GM23338 (cell line): ENCODE measurements at regions not wholly inside any gene's neighbourhood (a gene's known extent, or its start where the extent isn't known, plus 50 kb on each side); places are given as distances from the start of the nearest gene placed in this dataset.

Experiments
- ATAC-seq: fragments of 200-7000 bp; cut with Tn5 transposase; 3 replicates; pipeline ENCODE4 v1.9.1; 2020
- DNase-seq: peaks from one replicate; pipeline ENCODE4 v3.0.0-alpha.2; 2015; ENCODE audit warnings: low spot score
- H2AFZ ChIP-seq: fragments of 200-600 bp; sonication (generic); 2 replicates; pipeline ENCODE4 v1.8.0; 2016; ENCODE audit warnings: antibody characterized with exemption, mild to moderate bottlenecking, moderate library complexity
- H3F3A ChIP-seq: fragments of 200-600 bp; sonication (generic); replicated peaks from 2 replicates; pipeline ENCODE4 v1.8.0; 2017; ENCODE audit warnings: antibody characterized with exemption, mixed run types, low read depth
- H3K27ac ChIP-seq: fragments of 200-600 bp; sonication (generic); 2 replicates; pipeline ENCODE4 v1.6.1; 2016; ENCODE audit warnings: low read depth
- H3K27me3 ChIP-seq: fragments of 200-600 bp; sonication (generic); 2 replicates; pipeline ENCODE4 v1.8.0; 2016; ENCODE audit warnings: mild to moderate bottlenecking, mixed run types, moderate library complexity; ENCODE audit not compliant: insufficient read depth
- H3K36me3 ChIP-seq: fragments of 200-600 bp; sonication (generic); 2 replicates; pipeline ENCODE4 v1.8.0; 2016; ENCODE audit warnings: mild to moderate bottlenecking; ENCODE audit not compliant: insufficient read depth
- H3K4me1 ChIP-seq: fragments of 200-600 bp; sonication (generic); 2 replicates; pipeline ENCODE4 v1.8.0; 2016; ENCODE audit warnings: mild to moderate bottlenecking, moderate library complexity; ENCODE audit not compliant: insufficient read depth
- H3K4me2 ChIP-seq: fragments of 200-600 bp; sonication (generic); 2 replicates; pipeline ENCODE4 v1.7.1; 2017; ENCODE audit warnings: mixed run types
- H3K4me3 ChIP-seq: fragments of 200-600 bp; sonication (generic); 2 replicates; pipeline ENCODE4 v1.6.1; 2016; ENCODE audit warnings: mixed run types
- H3K79me2 ChIP-seq: fragments of 200-600 bp; sonication (generic); replicated peaks from 2 replicates; pipeline ENCODE4 v1.8.0; 2017; ENCODE audit warnings: mild to moderate bottlenecking; ENCODE audit not compliant: insufficient read depth
- H3K9me2 ChIP-seq: fragments of 200-600 bp; sonication (generic); 2 replicates; pipeline ENCODE4 v1.8.0; 2017; ENCODE audit not compliant: insufficient read depth
- H4K20me1 ChIP-seq: fragments of 200-600 bp; sonication (generic); replicated peaks from 2 replicates; pipeline ENCODE4 v1.8.0; 2017; ENCODE audit warnings: mild to moderate bottlenecking; ENCODE audit not compliant: insufficient read depth
- H3K27ac Mint-ChIP-seq: 2 replicates; pipeline ENCODE4 v1.8.0; 2020; ENCODE audit warnings: inconsistent platforms, mild to moderate bottlenecking, moderate library complexity, mixed read lengths
- H3K27me3 Mint-ChIP-seq: 3 replicates; pipeline ENCODE4 v1.8.0; 2022; ENCODE audit warnings: low read depth, mild to moderate bottlenecking, moderate library complexity, mixed read lengths, inconsistent platforms; ENCODE audit not compliant: insufficient read depth, poor library complexity
- H3K36me3 Mint-ChIP-seq: 3 replicates; pipeline ENCODE4 v1.8.0; 2021; ENCODE audit warnings: low read depth, mild to moderate bottlenecking, inconsistent platforms, moderate library complexity, mixed read lengths
- H3K4me1 Mint-ChIP-seq: 3 replicates; pipeline ENCODE4 v1.8.0; 2020; ENCODE audit warnings: mild to moderate bottlenecking, inconsistent platforms, mixed read lengths
- H3K4me3 Mint-ChIP-seq: 3 replicates; pipeline ENCODE4 v1.8.0; 2021; ENCODE audit warnings: moderate library complexity, mild to moderate bottlenecking, inconsistent platforms, mixed read lengths
- H3K9me3 Mint-ChIP-seq: 3 replicates; pipeline ENCODE4 v1.8.0; 2020; ENCODE audit warnings: moderate library complexity, mild to moderate bottlenecking, inconsistent platforms, mixed read lengths
- CREB1 ChIP-seq: fragments of 250-450 bp; sonication (Bioruptor Pico); IDR thresholded peaks from 2 replicates; pipeline ENCODE4 v1.5.0; 2020; ENCODE audit warnings: low read depth, mild to moderate bottlenecking, moderate library complexity
- EZH2 ChIP-seq: fragments of 200-600 bp; sonication (generic); IDR thresholded peaks from one replicate; pipeline ENCODE4 v1.8.0; 2017; ENCODE audit warnings: antibody characterized with exemption, mild to moderate bottlenecking, low read depth; ENCODE audit not compliant: unreplicated experiment
- EZH2phosphoT487 ChIP-seq: fragments of 200-600 bp; sonication (generic); IDR thresholded peaks from one replicate; pipeline ENCODE4 v1.8.1; 2018; ENCODE audit warnings: antibody characterized with exemption; ENCODE audit not compliant: unreplicated experiment
- JUNB ChIP-seq: IDR thresholded peaks from one replicate; pipeline ENCODE4 v1.6.1; 2016; ENCODE audit warnings: antibody characterized with exemption; ENCODE audit not compliant: unreplicated experiment
- NANOG ChIP-seq: IDR thresholded peaks from 2 replicates; pipeline ENCODE4 v1.6.1; 2016; ENCODE audit warnings: antibody characterized with exemption, borderline replicate concordance
- POLR2AphosphoS5 ChIP-seq: IDR thresholded peaks from 2 replicates; pipeline ENCODE4 v1.6.1; 2016; ENCODE audit warnings: antibody characterized with exemption, low read depth
- ZNF331 ChIP-seq: fragments of 250-450 bp; sonication (Bioruptor Pico); IDR thresholded peaks from 2 replicates; pipeline ENCODE4 v1.5.0; 2020; ENCODE audit warnings: low read depth, mild to moderate bottlenecking, moderate library complexity
- TF ChIP-seq, protein P1 (sequence below): IDR thresholded peaks from 2 replicates; pipeline ENCODE4 v1.6.1; 2016; ENCODE audit warnings: antibody characterized with exemption
- TF ChIP-seq, protein P2 (sequence below): fragments of 250-450 bp; sonication (Bioruptor Pico); IDR thresholded peaks from 2 replicates; pipeline ENCODE4 v1.5.0; 2020; ENCODE audit warnings: mild to moderate bottlenecking, moderate library complexity
- TF ChIP-seq, protein P3 (sequence below): IDR thresholded peaks from one replicate; pipeline ENCODE4 v1.6.1; 2018; ENCODE audit warnings: antibody characterized with exemption; ENCODE audit not compliant: unreplicated experiment

DNA sequence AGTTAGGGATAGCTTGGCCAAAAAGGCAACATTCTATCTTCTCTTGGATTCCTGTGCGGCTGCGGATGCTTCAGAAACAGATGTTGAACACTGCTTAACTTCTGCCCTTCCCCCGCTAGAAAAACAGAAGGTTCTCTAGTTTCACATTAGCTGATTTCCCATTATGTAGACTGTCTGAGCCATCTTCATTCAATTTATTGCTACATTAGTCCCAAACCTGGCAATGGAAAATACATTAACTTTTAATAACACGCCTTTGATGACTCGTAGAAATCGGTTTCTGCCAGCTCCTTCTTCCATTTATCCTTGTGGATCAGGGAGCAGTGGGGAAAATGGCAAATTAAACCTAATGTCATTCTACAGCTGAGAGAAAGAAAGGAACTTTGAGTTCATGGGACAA is 119.9 kb downstream of the SLC16A9 start:
- Histone ChIP-seq H3K9me2 (peaks cover 6% of the 10 kb centered on the region; the same call in 1 of the 2 replicates), H3K4me1 (no peaks in the 10 kb centered on the region), H2AFZ (no peak overlapping the region), H3K27me3 (no peaks in the 10 kb centered on the region), H3K27ac (no peak overlapping the region), H3F3A (no peaks in the 10 kb centered on the region), H3K4me2 (no peak overlapping the region), H3K36me3 (no peaks in the 10 kb centered on the region), H3K4me3 (no peak overlapping the region), H4K20me1 (no peaks in the 10 kb centered on the region), H3K79me2 (no peaks in the 10 kb centered on the region)
- Mint-ChIP-seq H3K36me3 (no peaks in the 10 kb centered on the region), H3K27ac (no peak overlapping the region), H3K9me3 (peaks cover 3% of the 10 kb centered on the region; the same call in 2 of the 3 replicates), H3K27me3 (no peaks in the 10 kb centered on the region), H3K4me3 (no peak overlapping the region), H3K4me1 (no peaks in the 10 kb centered on the region)
- ATAC-seq (no peak), DNase-seq (no peak)
- TF ChIP-seq POLR2AphosphoS5 (no peak), EZH2 (no peak), NANOG (no peak), EZH2phosphoT487 (no peak), ZNF331 (no peak), CREB1 (CRISPR knock-in tag) (no peak), JUNB (no peak)
- TF ChIP-seq, protein P1, sequence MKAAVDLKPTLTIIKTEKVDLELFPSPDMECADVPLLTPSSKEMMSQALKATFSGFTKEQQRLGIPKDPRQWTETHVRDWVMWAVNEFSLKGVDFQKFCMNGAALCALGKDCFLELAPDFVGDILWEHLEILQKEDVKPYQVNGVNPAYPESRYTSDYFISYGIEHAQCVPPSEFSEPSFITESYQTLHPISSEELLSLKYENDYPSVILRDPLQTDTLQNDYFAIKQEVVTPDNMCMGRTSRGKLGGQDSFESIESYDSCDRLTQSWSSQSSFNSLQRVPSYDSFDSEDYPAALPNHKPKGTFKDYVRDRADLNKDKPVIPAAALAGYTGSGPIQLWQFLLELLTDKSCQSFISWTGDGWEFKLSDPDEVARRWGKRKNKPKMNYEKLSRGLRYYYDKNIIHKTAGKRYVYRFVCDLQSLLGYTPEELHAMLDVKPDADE, result no peak
- TF ChIP-seq, protein P2, sequence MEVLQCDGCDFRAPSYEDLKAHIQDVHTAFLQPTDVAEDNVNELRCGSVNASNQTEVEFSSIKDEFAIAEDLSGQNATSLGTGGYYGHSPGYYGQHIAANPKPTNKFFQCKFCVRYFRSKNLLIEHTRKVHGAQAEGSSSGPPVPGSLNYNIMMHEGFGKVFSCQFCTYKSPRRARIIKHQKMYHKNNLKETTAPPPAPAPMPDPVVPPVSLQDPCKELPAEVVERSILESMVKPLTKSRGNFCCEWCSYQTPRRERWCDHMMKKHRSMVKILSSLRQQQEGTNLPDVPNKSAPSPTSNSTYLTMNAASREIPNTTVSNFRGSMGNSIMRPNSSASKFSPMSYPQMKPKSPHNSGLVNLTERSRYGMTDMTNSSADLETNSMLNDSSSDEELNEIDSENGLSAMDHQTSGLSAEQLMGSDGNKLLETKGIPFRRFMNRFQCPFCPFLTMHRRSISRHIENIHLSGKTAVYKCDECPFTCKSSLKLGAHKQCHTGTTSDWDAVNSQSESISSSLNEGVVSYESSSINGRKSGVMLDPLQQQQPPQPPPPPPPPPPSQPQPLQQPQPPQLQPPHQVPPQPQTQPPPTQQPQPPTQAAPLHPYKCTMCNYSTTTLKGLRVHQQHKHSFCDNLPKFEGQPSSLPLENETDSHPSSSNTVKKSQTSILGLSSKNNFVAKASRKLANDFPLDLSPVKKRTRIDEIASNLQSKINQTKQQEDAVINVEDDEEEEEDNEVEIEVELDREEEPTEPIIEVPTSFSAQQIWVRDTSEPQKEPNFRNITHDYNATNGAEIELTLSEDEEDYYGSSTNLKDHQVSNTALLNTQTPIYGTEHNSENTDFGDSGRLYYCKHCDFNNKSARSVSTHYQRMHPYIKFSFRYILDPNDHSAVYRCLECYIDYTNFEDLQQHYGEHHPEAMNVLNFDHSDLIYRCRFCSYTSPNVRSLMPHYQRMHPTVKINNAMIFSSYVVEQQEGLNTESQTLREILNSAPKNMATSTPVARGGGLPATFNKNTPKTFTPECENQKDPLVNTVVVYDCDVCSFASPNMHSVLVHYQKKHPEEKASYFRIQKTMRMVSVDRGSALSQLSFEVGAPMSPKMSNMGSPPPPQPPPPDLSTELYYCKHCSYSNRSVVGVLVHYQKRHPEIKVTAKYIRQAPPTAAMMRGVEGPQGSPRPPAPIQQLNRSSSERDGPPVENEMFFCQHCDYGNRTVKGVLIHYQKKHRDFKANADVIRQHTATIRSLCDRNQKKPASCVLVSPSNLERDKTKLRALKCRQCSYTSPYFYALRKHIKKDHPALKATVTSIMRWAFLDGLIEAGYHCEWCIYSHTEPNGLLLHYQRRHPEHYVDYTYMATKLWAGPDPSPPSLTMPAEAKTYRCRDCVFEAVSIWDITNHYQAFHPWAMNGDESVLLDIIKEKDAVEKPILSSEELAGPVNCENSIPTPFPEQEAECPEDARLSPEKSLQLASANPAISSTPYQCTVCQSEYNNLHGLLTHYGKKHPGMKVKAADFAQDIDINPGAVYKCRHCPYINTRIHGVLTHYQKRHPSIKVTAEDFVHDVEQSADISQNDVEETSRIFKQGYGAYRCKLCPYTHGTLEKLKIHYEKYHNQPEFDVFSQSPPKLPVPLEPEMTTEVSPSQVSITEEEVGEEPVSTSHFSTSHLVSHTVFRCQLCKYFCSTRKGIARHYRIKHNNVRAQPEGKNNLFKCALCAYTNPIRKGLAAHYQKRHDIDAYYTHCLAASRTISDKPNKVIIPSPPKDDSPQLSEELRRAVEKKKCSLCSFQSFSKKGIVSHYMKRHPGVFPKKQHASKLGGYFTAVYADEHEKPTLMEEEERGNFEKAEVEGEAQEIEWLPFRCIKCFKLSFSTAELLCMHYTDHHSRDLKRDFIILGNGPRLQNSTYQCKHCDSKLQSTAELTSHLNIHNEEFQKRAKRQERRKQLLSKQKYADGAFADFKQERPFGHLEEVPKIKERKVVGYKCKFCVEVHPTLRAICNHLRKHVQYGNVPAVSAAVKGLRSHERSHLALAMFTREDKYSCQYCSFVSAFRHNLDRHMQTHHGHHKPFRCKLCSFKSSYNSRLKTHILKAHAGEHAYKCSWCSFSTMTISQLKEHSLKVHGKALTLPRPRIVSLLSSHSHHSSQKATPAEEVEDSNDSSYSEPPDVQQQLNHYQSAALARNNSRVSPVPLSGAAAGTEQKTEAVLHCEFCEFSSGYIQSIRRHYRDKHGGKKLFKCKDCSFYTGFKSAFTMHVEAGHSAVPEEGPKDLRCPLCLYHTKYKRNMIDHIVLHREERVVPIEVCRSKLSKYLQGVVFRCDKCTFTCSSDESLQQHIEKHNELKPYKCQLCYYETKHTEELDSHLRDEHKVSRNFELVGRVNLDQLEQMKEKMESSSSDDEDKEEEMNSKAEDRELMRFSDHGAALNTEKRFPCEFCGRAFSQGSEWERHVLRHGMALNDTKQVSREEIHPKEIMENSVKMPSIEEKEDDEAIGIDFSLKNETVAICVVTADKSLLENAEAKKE (CRISPR knock-in tag), result no peak
- TF ChIP-seq, protein P3, sequence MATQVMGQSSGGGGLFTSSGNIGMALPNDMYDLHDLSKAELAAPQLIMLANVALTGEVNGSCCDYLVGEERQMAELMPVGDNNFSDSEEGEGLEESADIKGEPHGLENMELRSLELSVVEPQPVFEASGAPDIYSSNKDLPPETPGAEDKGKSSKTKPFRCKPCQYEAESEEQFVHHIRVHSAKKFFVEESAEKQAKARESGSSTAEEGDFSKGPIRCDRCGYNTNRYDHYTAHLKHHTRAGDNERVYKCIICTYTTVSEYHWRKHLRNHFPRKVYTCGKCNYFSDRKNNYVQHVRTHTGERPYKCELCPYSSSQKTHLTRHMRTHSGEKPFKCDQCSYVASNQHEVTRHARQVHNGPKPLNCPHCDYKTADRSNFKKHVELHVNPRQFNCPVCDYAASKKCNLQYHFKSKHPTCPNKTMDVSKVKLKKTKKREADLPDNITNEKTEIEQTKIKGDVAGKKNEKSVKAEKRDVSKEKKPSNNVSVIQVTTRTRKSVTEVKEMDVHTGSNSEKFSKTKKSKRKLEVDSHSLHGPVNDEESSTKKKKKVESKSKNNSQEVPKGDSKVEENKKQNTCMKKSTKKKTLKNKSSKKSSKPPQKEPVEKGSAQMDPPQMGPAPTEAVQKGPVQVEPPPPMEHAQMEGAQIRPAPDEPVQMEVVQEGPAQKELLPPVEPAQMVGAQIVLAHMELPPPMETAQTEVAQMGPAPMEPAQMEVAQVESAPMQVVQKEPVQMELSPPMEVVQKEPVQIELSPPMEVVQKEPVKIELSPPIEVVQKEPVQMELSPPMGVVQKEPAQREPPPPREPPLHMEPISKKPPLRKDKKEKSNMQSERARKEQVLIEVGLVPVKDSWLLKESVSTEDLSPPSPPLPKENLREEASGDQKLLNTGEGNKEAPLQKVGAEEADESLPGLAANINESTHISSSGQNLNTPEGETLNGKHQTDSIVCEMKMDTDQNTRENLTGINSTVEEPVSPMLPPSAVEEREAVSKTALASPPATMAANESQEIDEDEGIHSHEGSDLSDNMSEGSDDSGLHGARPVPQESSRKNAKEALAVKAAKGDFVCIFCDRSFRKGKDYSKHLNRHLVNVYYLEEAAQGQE, result no peak
